ENCODE measurements at regions not wholly inside any gene's neighbourhood (a gene's known extent, or its start where the extent isn't known, plus 50 kb on each side); places are given as distances from the start of the nearest gene placed in this dataset.

DNA sequence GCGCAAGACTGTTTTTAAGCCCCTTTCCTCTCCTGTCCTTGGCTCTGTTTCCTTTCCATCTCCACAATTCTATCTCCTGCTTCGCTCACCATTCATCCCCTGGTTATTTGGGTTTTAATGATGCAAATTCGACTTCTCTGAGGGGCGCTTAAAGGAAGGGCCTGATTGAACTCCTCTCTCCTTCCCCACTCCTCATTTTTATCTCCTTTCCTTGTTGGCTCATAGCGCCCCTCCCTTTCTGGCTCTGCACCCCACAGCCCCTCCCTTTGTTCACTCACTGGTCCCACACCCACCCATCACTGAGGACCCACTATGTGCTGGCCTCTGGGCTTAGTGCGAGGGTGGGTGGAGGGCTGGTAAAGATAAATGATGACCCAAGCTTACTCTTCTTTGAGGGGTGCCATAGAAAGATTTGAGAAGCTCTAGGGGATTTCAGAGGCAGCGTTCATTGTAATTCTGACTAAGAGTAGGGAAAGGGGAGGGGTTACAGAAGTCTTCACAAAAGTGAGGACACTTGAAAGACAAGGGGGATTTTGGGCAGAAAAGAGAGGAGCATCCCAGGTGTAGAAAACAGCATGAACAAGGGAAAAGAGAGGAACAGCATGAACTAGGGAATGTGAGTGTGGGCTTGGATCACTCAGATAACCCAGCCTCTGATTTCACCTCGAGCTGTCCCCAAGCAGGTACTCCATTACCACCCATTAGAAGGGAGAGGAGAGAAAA lies 507.8 kb downstream of the CD83 start:
- H4K20me1 ChIP-seq (ENCODE audit: insufficient read depth, poor library complexity, severe bottlenecking), result no peaks in the 10 kb centered on the region
- H3K9me2 ChIP-seq (replicated peaks; ENCODE audit: insufficient read depth), result no peaks in the 10 kb centered on the region
- H3K4me2 ChIP-seq, result no peak overlapping the region
- peaks cover 19% of the 10 kb centered on the region for H3K4me1 ChIP-seq (ENCODE audit: insufficient read depth)
- no peaks in the 10 kb centered on the region for H3K36me3 ChIP-seq (replicated peaks; ENCODE audit: insufficient read depth, low read depth)
- no peaks in the 10 kb centered on the region for H3K9me3 ChIP-seq (ENCODE audit: low read depth)
- no peak overlapping the region for H3K4me3 ChIP-seq
- H3K27ac ChIP-seq, result no peak overlapping the region
- H2AFZ ChIP-seq, result no peak overlapping the region
- TF ChIP-seq EZH2phosphoT487 (IDR thresholded peaks at IDR 0.05; ENCODE audit: low read depth, severe bottlenecking, unreplicated experiment) (no peak), EZH2 (IDR thresholded peaks at IDR 0.05; ENCODE audit: borderline replicate concordance) (no peak)
- TF ChIP-seq, protein P1, sequence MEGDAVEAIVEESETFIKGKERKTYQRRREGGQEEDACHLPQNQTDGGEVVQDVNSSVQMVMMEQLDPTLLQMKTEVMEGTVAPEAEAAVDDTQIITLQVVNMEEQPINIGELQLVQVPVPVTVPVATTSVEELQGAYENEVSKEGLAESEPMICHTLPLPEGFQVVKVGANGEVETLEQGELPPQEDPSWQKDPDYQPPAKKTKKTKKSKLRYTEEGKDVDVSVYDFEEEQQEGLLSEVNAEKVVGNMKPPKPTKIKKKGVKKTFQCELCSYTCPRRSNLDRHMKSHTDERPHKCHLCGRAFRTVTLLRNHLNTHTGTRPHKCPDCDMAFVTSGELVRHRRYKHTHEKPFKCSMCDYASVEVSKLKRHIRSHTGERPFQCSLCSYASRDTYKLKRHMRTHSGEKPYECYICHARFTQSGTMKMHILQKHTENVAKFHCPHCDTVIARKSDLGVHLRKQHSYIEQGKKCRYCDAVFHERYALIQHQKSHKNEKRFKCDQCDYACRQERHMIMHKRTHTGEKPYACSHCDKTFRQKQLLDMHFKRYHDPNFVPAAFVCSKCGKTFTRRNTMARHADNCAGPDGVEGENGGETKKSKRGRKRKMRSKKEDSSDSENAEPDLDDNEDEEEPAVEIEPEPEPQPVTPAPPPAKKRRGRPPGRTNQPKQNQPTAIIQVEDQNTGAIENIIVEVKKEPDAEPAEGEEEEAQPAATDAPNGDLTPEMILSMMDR (IDR thresholded peaks at IDR 0.05; ENCODE audit: poor library complexity), result no peak
- DNase-seq (ENCODE audit: low spot score), result no peak
- 87% methylated on average over 8 of the region's 8 CpGs for WGBS (ENCODE audit: low lambda C conversion rate, missing lambda C conversion rate)
- no peaks in the 10 kb centered on the region for H3K27me3 ChIP-seq
- no peaks in the 10 kb centered on the region for H3K79me2 ChIP-seq

DNA sequence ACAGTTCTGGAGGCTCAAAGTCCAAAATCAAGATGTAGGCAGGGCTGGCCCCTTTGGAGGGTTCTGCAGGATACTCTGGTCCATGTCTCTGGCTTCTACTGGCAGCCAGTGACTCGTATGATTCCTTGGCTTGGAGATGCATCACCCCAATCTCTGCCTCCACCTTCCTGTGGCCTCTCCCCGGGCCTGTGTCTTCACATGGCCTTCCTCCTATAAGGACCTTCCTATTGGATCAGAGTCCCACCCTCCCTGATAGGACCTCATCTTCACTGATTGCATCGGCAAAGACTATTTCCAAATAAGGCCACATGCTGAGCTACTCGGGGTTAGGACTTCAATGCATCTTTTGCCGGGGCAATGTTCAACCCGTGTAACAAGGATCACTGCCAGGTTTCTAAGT lies 509.0 kb downstream of the CD83 start:
- no peaks in the 10 kb centered on the region for H3K79me2 ChIP-seq
- WGBS (ENCODE audit: low lambda C conversion rate, missing lambda C conversion rate), result 73% methylated on average over 6 of the region's 6 CpGs
- no peaks in the 10 kb centered on the region for H3K36me3 ChIP-seq (replicated peaks; ENCODE audit: insufficient read depth, low read depth)
- H3K9me3 ChIP-seq (ENCODE audit: low read depth), result no peaks in the 10 kb centered on the region
- peaks cover 18% of the 10 kb centered on the region for H3K4me1 ChIP-seq (ENCODE audit: insufficient read depth)
- H3K9me2 ChIP-seq (replicated peaks; ENCODE audit: insufficient read depth), result no peaks in the 10 kb centered on the region
- no peak overlapping the region for H3K27ac ChIP-seq
- TF ChIP-seq EZH2 (IDR thresholded peaks at IDR 0.05; ENCODE audit: borderline replicate concordance), result no peak
- no peak for TF ChIP-seq EZH2phosphoT487 (IDR thresholded peaks at IDR 0.05; ENCODE audit: low read depth, severe bottlenecking, unreplicated experiment)
- H4K20me1 ChIP-seq (ENCODE audit: insufficient read depth, poor library complexity, severe bottlenecking), result no peaks in the 10 kb centered on the region
- no peak overlapping the region for H2AFZ ChIP-seq
- no peak overlapping the region for H3K4me2 ChIP-seq
- no peaks in the 10 kb centered on the region for H3K27me3 ChIP-seq
- H3K4me3 ChIP-seq, result no peak overlapping the region
- DNase-seq (ENCODE audit: low spot score), result no peak

DNA sequence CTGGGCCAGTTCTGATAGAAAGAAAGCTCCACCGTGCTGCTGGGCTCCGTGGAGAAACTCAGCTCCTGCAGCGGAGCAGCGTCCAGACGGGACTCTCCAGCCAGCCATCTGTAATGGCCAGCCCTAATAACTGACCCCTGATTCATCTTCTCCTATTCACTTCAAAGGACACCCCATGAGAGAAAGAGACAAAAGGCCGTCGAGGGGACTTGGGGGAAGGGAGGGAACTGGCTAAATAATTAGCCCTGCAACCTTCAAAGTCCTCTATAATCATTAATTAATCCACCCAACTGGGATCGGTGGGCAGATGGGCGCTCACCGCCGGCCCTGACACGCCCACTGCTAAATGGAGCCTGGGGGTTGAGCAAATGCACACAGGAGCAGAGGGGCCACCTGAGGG lies 512.4 kb downstream of the CD83 start:
- H3K9me2 ChIP-seq (replicated peaks; ENCODE audit: insufficient read depth), result no peaks in the 10 kb centered on the region
- no peak overlapping the region for H2AFZ ChIP-seq
- no peaks in the 10 kb centered on the region for H3K27me3 ChIP-seq
- no peak overlapping the region for H3K4me3 ChIP-seq
- TF ChIP-seq EZH2 (IDR thresholded peaks at IDR 0.05; ENCODE audit: borderline replicate concordance), result no peak
- TF ChIP-seq, protein P1 (IDR thresholded peaks at IDR 0.05; ENCODE audit: poor library complexity), result no peak
- no peak for TF ChIP-seq EZH2phosphoT487 (IDR thresholded peaks at IDR 0.05; ENCODE audit: low read depth, severe bottlenecking, unreplicated experiment)
- WGBS (ENCODE audit: low lambda C conversion rate, missing lambda C conversion rate), result 64% methylated on average over 12 of the region's 12 CpGs
- H3K4me1 ChIP-seq (ENCODE audit: insufficient read depth), result no peaks in the 10 kb centered on the region
- no peaks in the 10 kb centered on the region for H3K9me3 ChIP-seq (ENCODE audit: low read depth)
- H4K20me1 ChIP-seq (ENCODE audit: insufficient read depth, poor library complexity, severe bottlenecking), result no peaks in the 10 kb centered on the region
- H3K36me3 ChIP-seq (replicated peaks; ENCODE audit: insufficient read depth, low read depth), result no peaks in the 10 kb centered on the region
- no peak for DNase-seq (ENCODE audit: low spot score)
- no peak overlapping the region for H3K27ac ChIP-seq
- no peaks in the 10 kb centered on the region for H3K79me2 ChIP-seq
- no peak overlapping the region for H3K4me2 ChIP-seq

DNA sequence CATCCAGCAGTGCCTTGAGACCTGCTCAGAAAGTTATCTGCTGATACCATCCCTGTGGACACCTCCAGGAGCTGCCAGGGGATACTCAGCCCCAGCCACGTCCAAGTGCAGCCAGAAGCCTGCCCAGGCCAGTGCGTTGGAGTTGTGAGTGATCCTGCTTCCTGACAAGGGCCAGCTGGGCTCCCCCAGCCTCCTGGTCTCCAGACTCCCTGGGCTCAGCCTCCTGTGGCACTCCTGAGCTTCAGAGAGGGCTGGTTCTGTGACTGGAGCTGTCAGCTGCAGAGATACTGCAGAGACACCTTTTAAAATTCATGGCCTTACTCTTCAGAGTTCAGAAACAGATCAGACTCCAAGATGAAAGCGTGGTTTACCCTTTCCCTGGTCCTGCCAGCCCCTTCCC lies 515.9 kb downstream of the CD83 start:
- Histone ChIP-seq H3K4me2 (no peak overlapping the region), H3K9me2 (replicated peaks; ENCODE audit: insufficient read depth) (no peaks in the 10 kb centered on the region), H4K20me1 (ENCODE audit: insufficient read depth, poor library complexity, severe bottlenecking) (no peaks in the 10 kb centered on the region), H2AFZ (no peak overlapping the region), H3K27me3 (no peaks in the 10 kb centered on the region), H3K36me3 (replicated peaks; ENCODE audit: insufficient read depth, low read depth) (no peaks in the 10 kb centered on the region), H3K79me2 (no peaks in the 10 kb centered on the region), H3K27ac (no peak overlapping the region), H3K4me3 (no peak overlapping the region), H3K9me3 (ENCODE audit: low read depth) (no peaks in the 10 kb centered on the region), H3K4me1 (ENCODE audit: insufficient read depth) (peaks cover under 1% of the 10 kb centered on the region)
- no peak for DNase-seq (ENCODE audit: low spot score)
- 74% methylated on average over 3 of the region's 3 CpGs for WGBS (ENCODE audit: low lambda C conversion rate, missing lambda C conversion rate)
- TF ChIP-seq EZH2phosphoT487 (IDR thresholded peaks at IDR 0.05; ENCODE audit: low read depth, severe bottlenecking, unreplicated experiment) (no peak), EZH2 (IDR thresholded peaks at IDR 0.05; ENCODE audit: borderline replicate concordance) (no peak)
- TF ChIP-seq, protein P1 (IDR thresholded peaks at IDR 0.05; ENCODE audit: poor library complexity), result no peak
